H1 (cell line): ENCODE measurements at regions not wholly inside any gene's neighbourhood (a gene's known extent, or its start where the extent isn't known, plus 50 kb on each side); places are given as distances from the start of the nearest gene placed in this dataset.

Experiments used
- CTCF ChIA-PET: fragments of 300-600 bp; sonication (Branson Sonifier 250); formaldehyde crosslinking; loops from one replicate; lab custom pipeline; 2021; ENCODE audit not compliant: partially characterized antibody; lab: Charles Lee
- POLR2A ChIA-PET: fragments of 300-600 bp; sonication (Branson Sonifier 250); formaldehyde crosslinking; loops from one replicate; lab custom pipeline; 2021; ENCODE audit warnings: inconsistent platforms; ENCODE audit not compliant: partially characterized antibody; lab: Charles Lee
- DNase-seq, 2 experiments: peaks; one replicate each; pipeline versions ENCODE4 v3.0.0 to v3.0.0-alpha.2; 2010 to 2022; ENCODE audit warnings: low spot score in 2 of 2, low read depth in 1 of 2, mixed read lengths in 1 of 2
- FAIRE-seq: peaks from 2 replicates; lab custom pipeline; 2011; peaks lifted over from hg19 to GRCh38; lab: Jason Lieb, UNC
- H2AFZ ChIP-seq: 2 replicates; pipeline ENCODE4 v1.8.1; 2012; ENCODE audit warnings: low read length, inconsistent platforms
- H2AK5ac ChIP-seq: 2 replicates; pipeline ENCODE4 v1.6.1; 2013; ENCODE audit warnings: low read depth, low read length
- H2BK120ac ChIP-seq: replicated peaks from 2 replicates; pipeline ENCODE3; 2013; ENCODE audit warnings: low read depth, low read length, inconsistent platforms
- H2BK12ac ChIP-seq: 2 replicates; pipeline ENCODE4 v1.6.1; 2013; ENCODE audit warnings: low read depth, low read length
- H2BK15ac ChIP-seq: 2 replicates; pipeline ENCODE4 v1.6.1; 2013; ENCODE audit warnings: low read length
- H2BK20ac ChIP-seq: 2 replicates; pipeline ENCODE4 v1.6.1; 2013; ENCODE audit warnings: low read length
- H2BK5ac ChIP-seq: 2 replicates; pipeline ENCODE4 v1.6.1; 2013; ENCODE audit warnings: low read depth, low read length
- H3K14ac ChIP-seq: 2 replicates; pipeline ENCODE4 v1.6.1; 2013; ENCODE audit warnings: inconsistent platforms; ENCODE audit not compliant: insufficient read length
- H3K18ac ChIP-seq: 2 replicates; pipeline ENCODE4 v1.6.1; 2013; ENCODE audit warnings: low read length; ENCODE audit errors: extremely low read depth
- H3K23ac ChIP-seq: 2 replicates; pipeline ENCODE4 v1.6.1; 2013; ENCODE audit warnings: inconsistent platforms; ENCODE audit not compliant: insufficient read length
- H3K23me2 ChIP-seq: 2 replicates; pipeline ENCODE4 v1.6.1; 2013; ENCODE audit warnings: low read depth, low read length
- H3K27ac ChIP-seq: 2 replicates; pipeline ENCODE4 v1.6.1; 2011; ENCODE audit warnings: low read depth, low read length, inconsistent platforms
- H3K27me3 ChIP-seq, 4 experiments: replicated peaks in 1 of 4; 1 replicate in 1 of 4; 2 replicates in 3 of 4; pipeline versions ENCODE4 v1.6.1 to v1.8.1; 2011 to 2013; ENCODE audit warnings: low read length in 3 of 4, mild to moderate bottlenecking in 3 of 4, inconsistent platforms in 2 of 4, mixed read lengths in 2 of 4, moderate library complexity in 1 of 4; ENCODE audit not compliant: control insufficient read depth in 3 of 4, insufficient read depth in 3 of 4; ENCODE audit errors: extremely low read depth in 1 of 4
- H3K36me3 ChIP-seq, 4 experiments: 2 replicates each; pipeline versions ENCODE4 v1.6.1 to v1.8.1; 2011 to 2013; ENCODE audit warnings: mild to moderate bottlenecking in 4 of 4, low read length in 3 of 4, moderate library complexity in 2 of 4, control low read depth in 1 of 4, inconsistent platforms in 1 of 4; ENCODE audit not compliant: insufficient read depth in 4 of 4, control insufficient read depth in 2 of 4
- H3K4ac ChIP-seq: replicated peaks from 2 replicates; pipeline ENCODE3; 2013; ENCODE audit warnings: low read length, low read depth, mixed read lengths, inconsistent platforms; ENCODE audit not compliant: insufficient read length
- H3K4me1 ChIP-seq, 4 experiments: replicated peaks in 1 of 4; 1 replicate in 1 of 4; 2 replicates in 3 of 4; pipeline versions ENCODE4 v1.6.1 to v1.8.1; 2011 to 2013; ENCODE audit warnings: low read length in 3 of 4, inconsistent platforms in 2 of 4, mixed read lengths in 1 of 4; ENCODE audit not compliant: insufficient read depth in 4 of 4, control insufficient read depth in 3 of 4
- H3K4me2 ChIP-seq, 2 experiments: 2 replicates each; pipeline versions ENCODE4 v1.6.1 to v1.8.1; 2011 to 2013; ENCODE audit warnings: low read depth in 2 of 2, low read length in 2 of 2, control low read depth in 1 of 2, inconsistent platforms in 1 of 2, mild to moderate bottlenecking in 1 of 2; ENCODE audit not compliant: insufficient read depth in 1 of 2
- H3K4me3 ChIP-seq, 4 experiments: fragments of 200-600, 300-600 bp in 1 of 4; sonication (generic), shearing (Covaris generic), sonication (Bioruptor Twin) in 1 of 4; 2 replicates each; pipeline versions ENCODE4 v1.5.1 to v1.8.1; 2011 to 2016; ENCODE audit warnings: low read length in 4 of 4, low read depth in 3 of 4, control low read depth in 2 of 4, inconsistent platforms in 2 of 4, mild to moderate bottlenecking in 2 of 4, mixed read lengths in 1 of 4, moderate library complexity in 1 of 4; ENCODE audit not compliant: insufficient read depth in 2 of 4; ENCODE audit errors: extremely low read depth in 1 of 4
- H3K56ac ChIP-seq: replicated peaks from 2 replicates; pipeline ENCODE3; 2013; ENCODE audit warnings: low read depth, mild to moderate bottlenecking, mixed read lengths, low read length, inconsistent platforms; ENCODE audit not compliant: insufficient read length
- H3K79me1 ChIP-seq: 2 replicates; pipeline ENCODE4 v1.6.1; 2013; ENCODE audit warnings: low read depth, low read length, control low read depth
- H3K79me2 ChIP-seq, 2 experiments: 2 replicates each; pipeline versions ENCODE4 v1.6.1 to v1.8.1; 2012 to 2013; ENCODE audit warnings: low read length in 2 of 2, mild to moderate bottlenecking in 2 of 2, inconsistent platforms in 1 of 2; ENCODE audit not compliant: insufficient read depth in 2 of 2, control insufficient read depth in 1 of 2
- H3K9ac ChIP-seq, 4 experiments: replicated peaks in 1 of 4; 1 replicate in 1 of 4; 2 replicates in 3 of 4; pipeline versions ENCODE4 v1.6.1 to v1.8.1; 2011 to 2013; ENCODE audit warnings: low read depth in 3 of 4, low read length in 3 of 4, control low read depth in 2 of 4, mild to moderate bottlenecking in 2 of 4, moderate library complexity in 2 of 4, inconsistent platforms in 1 of 4; ENCODE audit errors: extremely low read depth in 1 of 4
- H3K9me3 ChIP-seq, 2 experiments: 2 replicates each; pipeline versions ENCODE4 v1.6.1 to v1.8.1; 2012 to 2013; ENCODE audit warnings: mild to moderate bottlenecking in 2 of 2, moderate library complexity in 2 of 2, control low read depth in 1 of 2, inconsistent platforms in 1 of 2, low read depth in 1 of 2, low read length in 1 of 2, mixed read lengths in 1 of 2; ENCODE audit not compliant: insufficient read depth in 2 of 2
- H4K20me1 ChIP-seq, 2 experiments: replicated peaks in 1 of 2; 2 replicates each; pipeline versions ENCODE3 to v1.8.1; 2011 to 2013; ENCODE audit warnings: inconsistent platforms in 2 of 2, low read length in 2 of 2, mild to moderate bottlenecking in 1 of 2; ENCODE audit not compliant: insufficient read depth in 2 of 2, control insufficient read depth in 1 of 2
- H4K5ac ChIP-seq: 2 replicates; pipeline ENCODE4 v1.6.1; 2013; ENCODE audit warnings: low read length, low read depth, mixed read lengths, inconsistent platforms; ENCODE audit not compliant: insufficient read length
- H4K8ac ChIP-seq: 2 replicates; pipeline ENCODE4 v1.8.0; 2013; ENCODE audit warnings: mild to moderate bottlenecking, moderate library complexity, low read length, inconsistent platforms; ENCODE audit not compliant: insufficient read depth; ENCODE audit errors: extremely low read depth
- H4K91ac ChIP-seq: replicated peaks from 2 replicates; pipeline ENCODE3; 2013; ENCODE audit warnings: low read length, mixed read lengths, inconsistent platforms; ENCODE audit not compliant: insufficient read length
- BRCA1 ChIP-seq: IDR thresholded peaks from 2 replicates; pipeline ENCODE4 v1.6.1; 2012; ENCODE audit warnings: low read depth, low read length, improper control_type of control experiment
- CEBPB ChIP-seq: IDR thresholded peaks from 2 replicates; pipeline ENCODE4 v1.6.1; 2012; ENCODE audit warnings: low read depth, low read length
- CHD1 ChIP-seq: IDR thresholded peaks from 2 replicates; pipeline ENCODE4 v1.6.1; 2012; ENCODE audit warnings: low read depth, low read length, improper control_type of control experiment
- CHD2 ChIP-seq: IDR thresholded peaks from 2 replicates; pipeline ENCODE4 v1.6.1; 2012; ENCODE audit warnings: low read length, improper control_type of control experiment
- HDAC6 ChIP-seq: IDR thresholded peaks from one replicate; pipeline ENCODE4 v1.7.1; 2012; ENCODE audit warnings: low read depth, mild to moderate bottlenecking, inconsistent platforms, low read length, moderate library complexity
- KDM4A ChIP-seq: IDR thresholded peaks from one replicate; pipeline ENCODE4 v1.7.1; 2012; ENCODE audit warnings: low read depth, mild to moderate bottlenecking, moderate library complexity, low read length, inconsistent platforms; ENCODE audit not compliant: severe bottlenecking
- PHF8 ChIP-seq: fragments of 200-600 bp; sonication (generic); conservative IDR thresholded peaks from 2 replicates; pipeline ENCODE4 v1.7.1; 2012; ENCODE audit warnings: low read depth, mild to moderate bottlenecking, inconsistent platforms, low read length, moderate library complexity
- SRF ChIP-seq: IDR thresholded peaks from 2 replicates; pipeline ENCODE4 v1.6.1; 2011; ENCODE audit warnings: mild to moderate bottlenecking, low read depth, low read length, moderate library complexity
- TEAD4 ChIP-seq: IDR thresholded peaks from 2 replicates; pipeline ENCODE4 v1.6.1; 2012; ENCODE audit warnings: low read depth, low read length, inconsistent platforms, mixed read lengths
- WGBS, 2 experiments: shearing (Covaris generic) in 1 of 2; methylation state at CpG; one replicate each; pipeline versions ENCODE4 v1.1.6 to v1.1.7; 2013 to 2015; ENCODE audit warnings: low lambda C conversion rate in 2 of 2, mixed read lengths in 2 of 2, inconsistent platforms in 1 of 2, low coverage in 1 of 2, missing lambda C conversion rate in 1 of 2; ENCODE audit not compliant: insufficient replicate concordance in 2 of 2, insufficient coverage in 1 of 2, insufficient read length in 1 of 2; ENCODE audit errors: extremely low coverage in 1 of 2, missing lambda C conversion rate in 1 of 2; 5-methylcytosine and 5-hydroxymethylcytosine counted together
- TF ChIP-seq, protein P1 (sequence below): IDR thresholded peaks from 2 replicates; pipeline ENCODE4 v1.6.1; 2012; ENCODE audit warnings: low read length, inconsistent platforms

DNA sequence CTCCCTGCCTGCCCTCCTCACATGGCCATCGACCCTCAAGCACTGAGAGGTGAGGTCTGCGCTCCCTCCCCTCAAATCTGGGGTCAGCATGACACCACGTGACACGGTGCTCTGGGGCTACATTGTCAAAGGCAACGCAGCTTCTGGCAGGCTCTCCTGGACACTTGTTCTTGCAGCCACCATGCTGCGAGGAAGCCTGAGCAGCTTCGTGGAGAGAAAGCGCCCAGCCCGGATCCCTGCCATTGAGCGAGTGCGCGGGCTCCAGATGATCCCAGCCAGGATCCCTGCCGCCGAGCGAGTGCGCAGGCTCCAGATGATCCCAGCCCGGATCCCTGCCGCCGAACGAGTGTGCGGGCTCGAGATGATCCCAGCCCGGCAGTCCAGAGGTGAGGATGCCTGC, 70.9 kb upstream of the METRNL start:
- Histone ChIP-seq H4K5ac (no peak overlapping the region), H4K91ac (peak overlapping the region; percentile 55), H4K20me1 (no peaks in the 10 kb centered on the region), H2BK15ac (no peak overlapping the region), H3K4ac (no peak overlapping the region), H3K79me1 (no peaks in the 10 kb centered on the region; the same call in 1 of the 2 replicates), H2BK12ac (no peak overlapping the region), H2BK120ac (no peak overlapping the region), H3K36me3 (no peaks in the 10 kb centered on the region), H3K14ac (no peak overlapping the region), H3K79me2 (no peaks in the 10 kb centered on the region), H3K9me3 (peaks cover 0 to 4% of the 10 kb centered on the region in 2 experiments; a peak in 1 of 4 replicates), H3K27me3 (no peaks in the 10 kb centered on the region), H2AFZ (no peak overlapping the region)
- 88% methylated on average over 23 of the region's 23 CpGs; no CpG with 5 or more reads in 1 of the 2 experiments for WGBS, 2 experiments
- no peak for TF ChIP-seq CHD2
- no peak for TF ChIP-seq CHD1
- TF ChIP-seq PHF8: no peak
- TF ChIP-seq TEAD4: no peak
- TF ChIP-seq HDAC6: no peak
- TF ChIP-seq, protein P1, sequence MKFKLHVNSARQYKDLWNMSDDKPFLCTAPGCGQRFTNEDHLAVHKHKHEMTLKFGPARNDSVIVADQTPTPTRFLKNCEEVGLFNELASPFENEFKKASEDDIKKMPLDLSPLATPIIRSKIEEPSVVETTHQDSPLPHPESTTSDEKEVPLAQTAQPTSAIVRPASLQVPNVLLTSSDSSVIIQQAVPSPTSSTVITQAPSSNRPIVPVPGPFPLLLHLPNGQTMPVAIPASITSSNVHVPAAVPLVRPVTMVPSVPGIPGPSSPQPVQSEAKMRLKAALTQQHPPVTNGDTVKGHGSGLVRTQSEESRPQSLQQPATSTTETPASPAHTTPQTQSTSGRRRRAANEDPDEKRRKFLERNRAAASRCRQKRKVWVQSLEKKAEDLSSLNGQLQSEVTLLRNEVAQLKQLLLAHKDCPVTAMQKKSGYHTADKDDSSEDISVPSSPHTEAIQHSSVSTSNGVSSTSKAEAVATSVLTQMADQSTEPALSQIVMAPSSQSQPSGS: no peak
- TF ChIP-seq BRCA1: no peak
- no peak for TF ChIP-seq SRF
- TF ChIP-seq CEBPB: no peak
- TF ChIP-seq KDM4A: no peak
- TF ChIP-seq, all 59 proteins: peak for 0
- H3K4me2 ChIP-seq: no peak overlapping the region
- FAIRE-seq (no peak), DNase-seq (peak in 1 of 2 experiments; percentile 36)
- H3K23me2 ChIP-seq: 0 out of 2 replicates have a peak, but pooled peaks cover 3% of the 10 kb centered on the region
- H4K8ac ChIP-seq: peak overlapping the region; percentile 25; the same call in 1 of the 2 replicates
- no peak overlapping the region for H3K9ac ChIP-seq
- H3K18ac ChIP-seq: no peak overlapping the region
- no peak overlapping the region for H2BK20ac ChIP-seq
- H3K4me1 ChIP-seq: peaks cover 0 to 13% (median 7%) of the 10 kb centered on the region in 4 experiments; a peak in 5 of 7 replicates
- no peak overlapping the region for H3K4me3 ChIP-seq
- CTCF ChIA-PET: interaction anchor here (0.8 kb wide), 1 partner anchor 12 kb away, joined by 3 read pairs; no protein-coding TSS in a partner anchor
- no peak overlapping the region for H3K23ac ChIP-seq
- H2AK5ac ChIP-seq: no peak overlapping the region
- no peak overlapping the region; the same call in 1 of the 2 replicates for H2BK5ac ChIP-seq
- H3K27ac ChIP-seq: no peak overlapping the region
- POLR2A ChIA-PET: interaction anchor here (1.1 kb wide), 1 partner anchor 28 kb away, joined by 4 read pairs; no protein-coding TSS in a partner anchor
- H3K56ac ChIP-seq: no peak overlapping the region
